GM12865 (cell line): ENCODE measurements at regions not wholly inside any gene's neighbourhood (a gene's known extent, or its start where the extent isn't known, plus 50 kb on each side); places are given as distances from the start of the nearest gene placed in this dataset.

Experiments
- DNase-seq: peaks from one replicate; pipeline ENCODE4 v3.0.0; 2010; ENCODE audit warnings: low read depth
- H3K4me3 ChIP-seq: 2 replicates; pipeline ENCODE4 v1.5.1; 2011; ENCODE audit warnings: mild to moderate bottlenecking, low read depth, low read length, control low read depth
- TF ChIP-seq, protein P1 (sequence below): IDR thresholded peaks from 2 replicates; pipeline ENCODE4 v1.5.1; 2011; ENCODE audit warnings: low read length, control low read depth, low read depth, inconsistent platforms; ENCODE audit not compliant: insufficient read depth; ENCODE audit errors: missing control alignments

GRCh38 chr5:117204926-117205869, 630.6 kb upstream of the SEMA6A start:
- DNase-seq, result no peak
- TF ChIP-seq, protein P1, sequence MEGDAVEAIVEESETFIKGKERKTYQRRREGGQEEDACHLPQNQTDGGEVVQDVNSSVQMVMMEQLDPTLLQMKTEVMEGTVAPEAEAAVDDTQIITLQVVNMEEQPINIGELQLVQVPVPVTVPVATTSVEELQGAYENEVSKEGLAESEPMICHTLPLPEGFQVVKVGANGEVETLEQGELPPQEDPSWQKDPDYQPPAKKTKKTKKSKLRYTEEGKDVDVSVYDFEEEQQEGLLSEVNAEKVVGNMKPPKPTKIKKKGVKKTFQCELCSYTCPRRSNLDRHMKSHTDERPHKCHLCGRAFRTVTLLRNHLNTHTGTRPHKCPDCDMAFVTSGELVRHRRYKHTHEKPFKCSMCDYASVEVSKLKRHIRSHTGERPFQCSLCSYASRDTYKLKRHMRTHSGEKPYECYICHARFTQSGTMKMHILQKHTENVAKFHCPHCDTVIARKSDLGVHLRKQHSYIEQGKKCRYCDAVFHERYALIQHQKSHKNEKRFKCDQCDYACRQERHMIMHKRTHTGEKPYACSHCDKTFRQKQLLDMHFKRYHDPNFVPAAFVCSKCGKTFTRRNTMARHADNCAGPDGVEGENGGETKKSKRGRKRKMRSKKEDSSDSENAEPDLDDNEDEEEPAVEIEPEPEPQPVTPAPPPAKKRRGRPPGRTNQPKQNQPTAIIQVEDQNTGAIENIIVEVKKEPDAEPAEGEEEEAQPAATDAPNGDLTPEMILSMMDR, result no peak
- H3K4me3 ChIP-seq, result no peak overlapping the region

DNA sequence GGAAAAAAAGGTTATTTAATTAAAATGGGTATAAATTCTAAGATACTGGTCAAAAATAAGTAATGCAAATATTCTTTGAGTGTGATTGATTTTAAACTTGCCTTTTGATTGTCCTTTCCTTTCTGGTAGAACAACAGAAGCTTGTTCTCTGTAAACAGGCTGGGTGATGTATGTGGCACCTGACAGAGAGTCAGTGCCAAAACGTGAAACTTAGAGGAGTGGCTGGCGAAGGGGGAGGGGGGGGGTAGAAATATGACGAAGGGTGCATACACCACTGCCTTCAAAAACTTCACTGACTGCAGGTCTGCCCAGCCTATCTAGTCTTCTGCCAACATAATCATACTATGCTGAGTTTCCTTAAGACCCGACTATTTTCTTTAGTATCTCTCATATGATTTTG, 629.8 kb upstream of the SEMA6A start:
- TF ChIP-seq, protein P1, result no peak
- no peak overlapping the region for H3K4me3 ChIP-seq
- no peak for DNase-seq

DNA sequence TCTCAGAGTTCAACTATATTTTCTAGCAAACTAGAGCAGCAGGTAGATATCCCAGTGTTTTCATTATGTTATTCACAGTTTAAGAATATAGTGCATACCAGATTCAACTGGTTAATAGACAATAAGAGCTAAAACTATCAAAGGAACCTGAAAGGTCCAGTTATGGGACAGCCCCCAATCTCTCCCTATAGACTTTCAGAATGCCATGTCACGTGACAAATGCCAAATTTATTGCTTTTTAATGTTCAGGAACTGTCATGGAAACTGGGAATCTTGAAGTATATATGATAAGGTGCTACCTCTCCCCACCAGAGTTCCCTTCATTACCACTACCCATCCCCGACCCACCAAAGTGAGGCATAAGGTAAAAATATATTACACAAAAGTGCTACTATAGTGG, 629.0 kb upstream of the SEMA6A start:
- TF ChIP-seq, protein P1, result no peak
- DNase-seq, result no peak
- H3K4me3 ChIP-seq, result no peak overlapping the region

- no peak overlapping the region for H3K4me3 ChIP-seq
- no peak for DNase-seq
- TF ChIP-seq, protein P1, result no peak
These were observed 626.4 kb upstream of the SEMA6A start for GRCh38 chr5:117201001-117201400.

- DNase-seq, result no peak
- no peak overlapping the region for H3K4me3 ChIP-seq
- TF ChIP-seq, protein P1, result no peak
These were observed 620.5 kb upstream of the SEMA6A start for GRCh38 chr5:117195076-117195475.

DNA sequence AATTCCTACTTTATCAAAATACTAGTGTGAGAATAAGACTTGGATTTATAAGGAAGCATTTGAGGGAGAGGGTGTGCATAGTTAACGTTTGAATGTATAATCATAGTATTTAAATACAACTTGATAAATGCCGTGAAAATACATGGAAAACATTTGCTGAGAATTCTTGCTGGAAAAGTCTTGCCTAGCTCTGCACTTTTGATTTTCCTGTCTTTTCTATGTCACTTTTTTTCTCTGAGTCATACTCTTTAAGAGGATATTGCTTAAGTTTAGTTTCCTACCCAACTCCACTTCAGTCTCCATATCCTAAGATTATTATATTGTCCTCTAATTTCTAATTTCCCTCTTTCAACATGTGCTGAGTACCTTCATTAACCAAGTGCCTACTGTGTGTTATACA, 616.6 kb upstream of the SEMA6A start:
- no peak for DNase-seq
- H3K4me3 ChIP-seq, result no peak overlapping the region
- TF ChIP-seq, protein P1, result no peak

DNA sequence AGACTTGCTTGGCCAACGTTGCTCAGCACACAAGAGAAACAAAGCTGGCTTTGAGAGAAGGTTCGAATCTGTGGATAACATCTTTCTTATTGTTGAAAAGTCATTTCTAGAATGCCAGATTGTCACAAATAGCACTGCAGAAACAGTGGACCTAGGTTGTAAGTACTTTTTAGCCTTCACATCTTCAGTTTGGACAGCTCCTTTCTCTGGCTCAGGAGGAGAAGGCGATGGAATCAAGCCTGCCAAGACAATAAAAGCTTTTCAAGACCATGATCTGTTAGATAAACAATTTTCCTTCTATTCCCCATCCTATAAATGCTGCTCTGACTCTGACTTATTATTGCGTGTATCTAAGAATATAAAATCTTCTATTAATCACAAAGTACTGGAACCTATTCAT, 615.2 kb upstream of the SEMA6A start:
- no peak overlapping the region for H3K4me3 ChIP-seq
- DNase-seq, result no peak
- TF ChIP-seq, protein P1, result no peak
